Prostate gland (tissue), 2 donors: ENCODE measurements at regions not wholly inside any gene's neighbourhood (a gene's known extent, or its start where the extent isn't known, plus 50 kb on each side); places are given as distances from the start of the nearest gene placed in this dataset.

ENCODE experiments used
- CTCF ChIP-seq, 4 experiments: fragments of 200-600 bp in 2 of 4; fragments of 450-650 bp in 2 of 4; sonication (generic) in 2 of 4; IDR thresholded peaks; 1 replicate in 3 of 4; 2 replicates in 1 of 4; pipeline ENCODE4 v1.5.1; 2016 to 2019; ENCODE audit warnings: antibody characterized with exemption in 4 of 4, mild to moderate bottlenecking in 2 of 4, moderate library complexity in 2 of 4
- POLR2AphosphoS5 ChIP-seq: sonication (generic); formaldehyde crosslinking; IDR thresholded peaks from one replicate; pipeline ENCODE4 v1.6.1; 2017; ENCODE audit warnings: antibody characterized with exemption

GRCh38 chr10:81116201-81116600 is 578.5 kb downstream of the SH2D4B start:
- TF ChIP-seq CTCF (IDR thresholded peaks at IDR 0.05) = no peak
- no peak for TF ChIP-seq POLR2AphosphoS5
